ENCODE measurements at regions not wholly inside any gene's neighbourhood (a gene's known extent, or its start where the extent isn't known, plus 50 kb on each side); places are given as distances from the start of the nearest gene placed in this dataset.
A peak's percentile ranks its signal among the peaks of the same experiment; 100 is the strongest.

DNA sequence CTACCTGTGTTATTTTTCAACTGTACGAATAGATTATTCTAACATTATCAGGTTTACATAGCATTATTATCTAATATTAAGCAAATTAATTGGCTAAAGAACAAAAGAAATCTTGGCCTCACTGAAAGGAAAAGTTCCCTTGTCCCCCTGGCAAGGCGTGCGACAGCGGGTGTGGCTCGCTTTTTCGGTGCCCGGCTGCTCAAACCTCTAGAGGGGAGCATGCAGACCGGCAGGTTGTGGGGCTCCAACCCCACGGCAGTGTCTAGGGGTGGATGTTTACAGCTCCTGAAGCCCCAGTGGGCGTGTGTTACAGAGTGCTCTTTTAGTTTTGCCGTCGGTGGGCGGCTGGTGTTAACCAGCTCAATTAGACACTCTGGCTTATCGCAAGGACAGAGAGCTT, 456.4 kb downstream of the TNS3 start:
- TF ChIP-seq JUND (IDR thresholded peaks at IDR 0.05; ENCODE audit: low read depth) = no peak
- DNase-seq (ENCODE audit: low read depth in 1 of 2, low spot score in 1 of 2) = no peak
- in situ Hi-C loops (cut with HindIII; ENCODE audit: low pct_unique_long_range_greater_than_20kb, low sequenced_read_pairs) = no loop called here

DNA sequence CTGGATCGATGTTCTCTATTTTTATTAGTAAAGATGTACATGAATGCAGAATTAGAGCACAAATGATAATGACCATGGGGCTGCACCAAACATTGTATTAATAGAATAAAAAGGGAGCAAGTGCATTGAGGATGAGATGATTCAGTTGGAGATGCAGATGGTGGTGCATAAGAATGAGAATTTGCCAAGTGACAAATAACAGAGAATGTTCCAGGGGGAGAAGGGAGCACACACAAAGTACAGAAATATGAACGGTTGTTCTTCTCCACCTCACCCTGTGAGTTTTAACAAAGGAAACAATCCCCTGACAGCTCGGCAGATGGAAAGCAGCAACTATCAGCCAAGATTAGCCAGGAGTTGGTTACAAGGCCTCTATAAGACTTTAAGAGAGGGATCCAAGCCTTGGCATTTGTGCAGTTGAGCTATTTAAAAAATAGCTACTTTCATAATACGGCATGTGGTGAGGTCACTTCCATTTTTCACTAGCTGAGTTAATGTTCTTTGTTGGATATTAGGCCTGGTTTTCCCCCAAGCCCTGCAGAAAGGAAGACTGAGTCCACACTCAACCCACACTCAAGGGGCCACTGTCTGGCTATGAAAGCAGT, 462.5 kb downstream of the TNS3 start:
- no peak for TF ChIP-seq JUND (IDR thresholded peaks at IDR 0.05; ENCODE audit: low read depth)
- in situ Hi-C loops (cut with HindIII; ENCODE audit: low pct_unique_long_range_greater_than_20kb, low sequenced_read_pairs) = no loop called here
- DNase-seq (ENCODE audit: low read depth in 1 of 2, low spot score in 1 of 2) = no peak

DNA sequence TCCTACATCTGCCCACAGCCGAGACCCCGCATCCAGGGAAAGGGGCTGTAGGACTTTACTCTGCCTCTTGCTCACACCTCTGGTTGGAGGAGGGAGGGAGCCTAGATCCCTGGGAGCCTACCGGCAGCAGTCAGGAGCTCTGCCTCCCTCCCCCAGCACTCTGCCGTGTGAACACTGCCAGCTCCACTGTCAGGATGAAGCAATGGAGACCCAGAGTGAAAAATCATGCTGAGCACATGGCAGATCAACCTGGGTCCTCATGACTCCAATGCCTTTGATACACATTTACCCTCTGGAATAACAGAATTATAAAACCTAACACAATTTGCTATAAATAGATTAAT, 477.7 kb downstream of the TNS3 start:
- no peak for DNase-seq (ENCODE audit: low read depth in 1 of 2, low spot score in 1 of 2)
- in situ Hi-C loops (cut with HindIII; ENCODE audit: low pct_unique_long_range_greater_than_20kb, low sequenced_read_pairs) = no loop called here
- no peak for TF ChIP-seq JUND (IDR thresholded peaks at IDR 0.05; ENCODE audit: low read depth)

DNA sequence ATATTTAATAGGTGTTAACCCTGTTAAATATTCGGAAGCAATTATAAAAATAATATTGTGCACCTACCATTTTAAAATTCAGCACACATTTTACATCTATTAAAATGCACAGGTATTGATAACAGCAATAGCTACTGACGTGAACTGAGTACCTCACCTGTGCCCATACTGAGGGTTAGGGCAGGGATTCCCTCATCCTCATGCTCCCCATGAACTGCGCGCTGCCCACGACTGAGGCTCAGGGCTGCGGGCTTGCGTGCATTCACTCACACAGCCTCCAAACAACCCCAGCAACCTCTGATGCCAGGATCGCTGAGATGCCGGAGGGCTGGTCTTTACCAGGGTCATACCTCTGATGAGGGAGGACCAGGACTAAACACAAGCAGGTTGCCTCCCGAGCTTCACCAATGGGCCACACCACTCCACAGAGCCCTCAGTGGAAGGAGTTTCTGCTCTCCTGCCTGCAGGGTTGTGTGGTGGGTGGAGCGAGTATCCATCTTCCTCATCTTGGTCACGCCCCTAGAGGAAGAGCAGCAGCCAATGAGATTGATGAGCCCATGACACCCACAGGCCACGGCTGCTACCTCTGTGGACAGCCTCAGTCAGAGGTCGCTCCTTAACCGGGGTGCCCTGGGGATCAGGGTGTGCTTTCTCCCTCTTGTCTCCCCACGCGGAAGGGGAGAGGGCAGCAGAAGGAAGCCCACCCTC, 478.3 kb downstream of the TNS3 start:
- DNase-seq (ENCODE audit: low read depth in 1 of 2, low spot score in 1 of 2) = peak in 1 of 2 experiments; percentile 30
- TF ChIP-seq JUND (IDR thresholded peaks at IDR 0.05; ENCODE audit: low read depth) = no peak
- in situ Hi-C loops (cut with HindIII; ENCODE audit: low pct_unique_long_range_greater_than_20kb, low sequenced_read_pairs) = no loop called here

DNA sequence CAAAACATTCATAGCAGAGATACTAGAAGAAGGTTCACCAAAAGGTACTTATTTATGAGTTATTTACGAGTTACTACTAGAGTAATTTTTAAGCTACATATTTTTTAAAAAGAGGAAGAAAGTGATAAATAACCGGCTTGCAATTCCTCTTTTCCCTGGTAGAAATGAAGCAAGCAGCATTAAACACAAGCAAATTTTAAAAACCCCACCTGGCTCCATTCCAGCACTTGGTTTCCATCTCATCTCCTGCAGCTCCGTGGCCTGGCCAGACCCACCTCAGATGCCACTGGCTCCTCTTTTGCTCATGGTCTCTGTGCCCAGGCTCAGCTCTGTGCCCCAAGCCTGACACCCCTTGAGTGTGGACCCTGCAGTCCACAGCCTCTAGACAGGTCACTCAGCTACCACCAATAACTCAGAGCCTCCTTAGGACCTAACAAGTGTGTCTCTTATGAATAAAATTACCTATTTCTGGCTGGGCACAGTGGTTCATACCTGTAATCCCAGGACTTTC, 479.5 kb downstream of the TNS3 start:
- no peak for DNase-seq (ENCODE audit: low read depth in 1 of 2, low spot score in 1 of 2)
- no peak for TF ChIP-seq JUND (IDR thresholded peaks at IDR 0.05; ENCODE audit: low read depth)
- in situ Hi-C loops (cut with HindIII; ENCODE audit: low pct_unique_long_range_greater_than_20kb, low sequenced_read_pairs) = no loop called here

DNA sequence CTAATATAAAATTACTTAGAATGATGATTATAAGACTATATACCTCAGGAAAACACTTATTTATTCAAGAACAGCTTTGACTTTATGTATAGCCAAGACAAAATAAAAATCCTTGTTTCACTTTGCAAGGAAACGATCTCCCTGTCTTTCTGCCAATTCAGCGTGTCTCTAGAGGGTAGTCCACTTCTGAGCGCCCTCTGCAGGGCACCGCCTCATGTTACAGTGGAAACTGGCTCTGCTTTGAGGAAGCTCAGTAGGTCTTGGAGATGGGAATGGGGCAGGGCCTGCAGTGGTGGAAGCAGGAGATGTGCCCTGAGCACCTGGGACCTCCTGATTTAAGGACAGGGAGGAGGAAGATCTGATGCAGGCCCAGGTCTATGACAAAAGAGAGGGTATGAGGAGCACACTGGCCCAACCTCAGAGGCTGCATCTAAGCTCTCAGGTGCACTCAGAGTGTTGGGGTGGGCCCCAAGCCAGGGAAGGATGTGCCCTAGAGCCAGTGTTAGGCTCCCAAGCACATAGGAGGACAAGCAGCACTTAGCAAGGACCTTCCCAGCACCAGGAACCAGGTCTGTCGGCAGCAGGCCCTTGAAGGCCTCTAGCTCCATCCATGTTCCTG, 481.0 kb downstream of the TNS3 start:
- no peak for TF ChIP-seq JUND (IDR thresholded peaks at IDR 0.05; ENCODE audit: low read depth)
- peak in 1 of 2 experiments; percentile 81 for DNase-seq (ENCODE audit: low read depth in 1 of 2, low spot score in 1 of 2)
- in situ Hi-C loops (cut with HindIII; ENCODE audit: low pct_unique_long_range_greater_than_20kb, low sequenced_read_pairs) = no loop called here

DNA sequence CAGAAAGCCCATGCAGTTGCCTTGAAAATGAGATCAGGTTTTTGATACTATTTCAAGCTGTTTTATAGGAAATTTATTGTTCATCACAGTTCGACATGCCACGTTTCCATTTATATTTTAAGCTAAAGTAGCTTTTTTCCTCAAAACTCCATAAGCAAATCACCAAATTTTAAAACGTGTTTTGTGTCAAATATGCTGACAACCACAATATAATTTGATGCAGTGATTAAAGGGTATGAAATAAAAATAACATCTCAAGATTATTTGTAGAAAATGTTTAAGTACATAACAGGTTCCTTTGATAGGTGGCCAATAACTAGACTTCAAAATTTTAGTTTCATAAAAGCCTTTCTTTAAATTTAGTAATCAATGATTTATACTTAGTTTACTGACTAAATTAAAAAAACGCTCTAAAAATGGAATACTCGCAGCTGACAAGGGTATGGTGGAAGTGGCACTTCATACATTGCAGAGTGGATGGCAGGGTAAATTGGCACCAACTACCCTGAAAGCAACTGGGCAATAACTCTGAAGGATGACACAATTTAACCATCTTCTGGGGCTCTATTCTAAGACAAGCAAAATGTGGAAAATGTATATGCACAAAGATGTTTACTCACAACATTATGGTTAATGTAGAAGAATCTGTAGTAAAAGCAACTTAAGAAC, 481.6 kb downstream of the TNS3 start:
- DNase-seq (ENCODE audit: low read depth in 1 of 2, low spot score in 1 of 2) = no peak
- in situ Hi-C loops (cut with HindIII; ENCODE audit: low pct_unique_long_range_greater_than_20kb, low sequenced_read_pairs) = no loop called here
- no peak for TF ChIP-seq JUND (IDR thresholded peaks at IDR 0.05; ENCODE audit: low read depth)

DNA sequence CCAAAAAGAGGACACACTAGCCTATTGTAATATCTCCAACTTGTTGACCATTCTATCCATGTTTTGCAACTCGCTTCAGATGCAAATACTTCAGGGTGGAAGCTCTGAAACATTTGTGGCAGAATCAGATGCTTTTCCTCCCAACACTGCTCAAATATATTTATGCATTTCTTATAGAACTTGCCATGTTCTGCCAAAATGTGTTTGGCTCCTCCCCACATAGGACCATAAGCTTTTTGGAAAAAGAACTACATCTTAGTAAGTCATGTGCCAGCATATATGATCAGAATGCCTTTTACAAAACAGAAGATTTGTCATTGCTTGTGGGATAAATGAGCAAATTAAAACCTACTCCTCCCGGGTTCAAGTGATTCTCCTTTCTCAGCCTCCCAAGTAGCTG, 484.5 kb downstream of the TNS3 start:
- DNase-seq (ENCODE audit: low read depth in 1 of 2, low spot score in 1 of 2) = no peak
- no peak for TF ChIP-seq JUND (IDR thresholded peaks at IDR 0.05; ENCODE audit: low read depth)
- in situ Hi-C loops (cut with HindIII; ENCODE audit: low pct_unique_long_range_greater_than_20kb, low sequenced_read_pairs) = no loop called here

DNA sequence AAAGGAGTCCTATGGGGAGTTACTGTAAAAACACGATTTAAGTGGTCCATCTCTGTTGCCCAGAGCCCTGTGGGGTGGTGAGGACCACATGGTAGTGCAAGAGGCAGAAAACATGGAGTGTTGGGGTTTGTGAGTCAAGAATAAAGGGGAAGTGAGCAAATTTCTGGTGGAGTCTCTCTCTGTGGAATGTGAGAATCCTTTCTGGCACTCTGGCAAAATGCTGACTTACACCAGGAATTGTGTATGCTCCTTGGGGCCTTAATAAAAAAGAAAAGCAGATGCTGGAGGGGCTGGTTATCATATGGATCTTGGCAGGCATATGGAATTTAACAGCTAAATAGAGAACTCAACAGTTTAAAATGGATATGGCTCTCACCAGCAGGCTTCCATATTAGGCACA, 486.0 kb downstream of the TNS3 start:
- in situ Hi-C loops (cut with HindIII; ENCODE audit: low pct_unique_long_range_greater_than_20kb, low sequenced_read_pairs) = no loop called here
- TF ChIP-seq JUND (IDR thresholded peaks at IDR 0.05; ENCODE audit: low read depth) = no peak
- DNase-seq (ENCODE audit: low read depth in 1 of 2, low spot score in 1 of 2) = no peak

DNA sequence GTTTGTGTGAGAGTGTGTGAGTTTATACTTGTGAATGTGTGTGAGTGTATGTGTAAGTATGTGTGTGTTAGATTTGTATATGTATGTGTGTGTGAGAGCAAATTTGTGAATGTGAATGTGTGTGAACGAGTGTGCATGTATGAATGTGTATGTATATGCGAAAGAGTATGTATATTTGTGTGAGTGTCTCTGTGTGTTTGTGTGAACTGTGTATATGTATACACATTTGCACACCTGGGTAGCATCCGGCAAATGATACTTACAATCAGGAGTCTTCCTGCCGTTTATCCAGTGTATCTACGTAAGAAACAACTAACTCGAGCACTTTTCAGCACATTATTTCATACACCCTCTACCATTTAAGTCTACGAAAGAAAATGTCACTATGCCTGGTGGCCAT, 487.4 kb downstream of the TNS3 start:
- DNase-seq (ENCODE audit: low read depth in 1 of 2, low spot score in 1 of 2) = no peak
- no peak for TF ChIP-seq JUND (IDR thresholded peaks at IDR 0.05; ENCODE audit: low read depth)
- in situ Hi-C loops (cut with HindIII; ENCODE audit: low pct_unique_long_range_greater_than_20kb, low sequenced_read_pairs) = no loop called here

DNA sequence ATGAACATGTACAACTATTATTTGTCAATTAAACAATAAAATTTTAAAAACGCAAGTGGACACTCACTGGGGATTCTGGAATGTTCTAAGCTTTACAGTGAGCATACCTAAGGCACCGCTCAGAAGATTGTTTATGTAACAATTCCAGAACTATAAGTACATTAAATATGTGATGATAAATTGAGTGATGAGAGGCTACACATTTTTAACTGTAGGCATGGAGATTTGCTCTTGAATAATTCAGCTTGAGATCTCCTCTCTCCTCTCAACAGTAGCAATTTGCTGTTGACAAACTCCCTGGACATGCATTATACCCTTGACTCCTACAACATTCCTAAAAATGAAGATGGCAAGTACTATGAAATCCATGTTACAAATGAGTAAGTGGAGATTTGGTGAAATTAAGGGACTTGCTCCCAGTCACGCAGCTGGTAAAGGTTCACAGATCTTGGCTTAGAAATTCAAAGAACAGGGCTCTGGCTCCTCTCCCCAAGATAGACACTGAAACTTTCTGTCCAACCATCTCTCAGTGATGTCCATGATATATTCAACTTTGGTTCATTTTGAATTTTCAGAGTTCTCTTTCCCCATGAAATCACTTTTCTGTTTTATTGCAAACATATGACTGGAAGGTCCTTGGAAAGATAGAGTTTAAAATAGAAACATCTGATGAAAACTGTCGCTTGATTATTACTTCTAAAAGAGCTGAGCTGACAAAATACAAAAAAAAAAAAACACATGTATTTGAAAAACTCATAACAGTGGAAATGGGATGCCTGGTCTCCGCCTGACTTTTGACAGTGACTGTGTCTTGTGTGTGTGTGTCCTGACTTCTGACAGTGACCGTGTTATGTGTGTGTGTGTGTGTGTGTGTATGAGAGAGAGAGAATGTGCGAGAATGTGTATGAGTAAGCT, 488.3 kb downstream of the TNS3 start:
- in situ Hi-C loops (cut with HindIII; ENCODE audit: low pct_unique_long_range_greater_than_20kb, low sequenced_read_pairs) = no loop called here

DNA sequence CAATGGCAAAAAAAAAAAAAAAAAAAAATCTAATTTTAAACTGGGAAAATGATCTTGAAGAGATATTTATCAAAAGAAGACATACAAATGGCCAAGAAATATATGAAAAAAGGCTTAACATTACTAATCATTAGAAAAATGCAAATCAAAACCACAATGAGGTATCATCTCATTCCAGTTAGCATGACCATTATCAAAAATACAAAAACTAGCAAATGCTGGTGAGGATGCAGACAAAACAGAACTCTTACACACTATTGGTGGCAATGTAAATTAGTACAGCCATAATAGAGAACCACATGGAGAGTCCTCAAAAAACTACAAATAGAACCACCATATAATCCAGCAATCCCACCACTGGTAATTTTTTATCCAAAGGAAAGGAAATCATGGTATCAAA, 489.6 kb downstream of the TNS3 start:
- no peak for DNase-seq (ENCODE audit: low read depth in 1 of 2, low spot score in 1 of 2)
- in situ Hi-C loops (cut with HindIII; ENCODE audit: low pct_unique_long_range_greater_than_20kb, low sequenced_read_pairs) = no loop called here
- no peak for TF ChIP-seq JUND (IDR thresholded peaks at IDR 0.05; ENCODE audit: low read depth)

More for the DNA sequence above, 488.3 kb downstream of the TNS3 start:
- TF ChIP-seq JUND (IDR thresholded peaks at IDR 0.05; ENCODE audit: low read depth) = no peak
- DNase-seq (ENCODE audit: low read depth in 1 of 2, low spot score in 1 of 2) = no peak
